ENCODE measurements at regions not wholly inside any gene's neighbourhood (a gene's known extent, or its start where the extent isn't known, plus 50 kb on each side); places are given as distances from the start of the nearest gene placed in this dataset.

GRCh38 chr7:25529320-25529719 is 301.0 kb upstream of the NPVF start:
- Histone ChIP-seq H3K79me1 (ENCODE audit: low read length) (no peaks in the 10 kb centered on the region), H3K4me1 (ENCODE audit: control insufficient read depth, low read depth, low read length) (no peaks in the 10 kb centered on the region), H2BK5ac (ENCODE audit: low read length) (no peak overlapping the region), H3K56ac (ENCODE audit: low read length) (no peak overlapping the region), H3K4me3 (ENCODE audit: low read length) (no peak overlapping the region), H2AK5ac (ENCODE audit: low read length) (no peak overlapping the region), H3K9ac (ENCODE audit: low read length) (no peak overlapping the region), H3K79me2 (ENCODE audit: control insufficient read depth, insufficient read depth, low read length) (no peaks in the 10 kb centered on the region), H4K5ac (ENCODE audit: low read length) (no peak overlapping the region), H2BK120ac (ENCODE audit: low read depth, low read length) (no peak overlapping the region), H3K4me2 (ENCODE audit: low read length) (no peak overlapping the region), H3K27ac (ENCODE audit: low read depth, low read length) (no peak overlapping the region), H3K27me3 (ENCODE audit: insufficient read depth, low read length, poor library complexity) (no peaks in the 10 kb centered on the region), H4K8ac (ENCODE audit: low read depth, low read length) (no peak overlapping the region), H3K23ac (ENCODE audit: low read length) (no peak overlapping the region), H2BK15ac (replicated peaks; ENCODE audit: low read depth) (no peak overlapping the region), H3K36me3 (ENCODE audit: control insufficient read depth, insufficient read depth, low read length) (no peaks in the 10 kb centered on the region), H3K4ac (ENCODE audit: low read depth, low read length) (no peak overlapping the region), H3K18ac (ENCODE audit: low read length) (no peak overlapping the region)
- WGBS (ENCODE audit: extremely low coverage, insufficient coverage, low lambda C conversion rate) = no CpG with 5 or more reads among the region's 15 CpGs
- no peak for DNase-seq

- WGBS (ENCODE audit: extremely low coverage, insufficient coverage, low lambda C conversion rate) = no CpG with 5 or more reads among the region's 4 CpGs
- no peaks in the 10 kb centered on the region for H3K4me1 ChIP-seq (ENCODE audit: control insufficient read depth, low read depth, low read length)
- H3K27ac ChIP-seq (ENCODE audit: low read depth, low read length) = no peak overlapping the region
- no peak overlapping the region for H4K5ac ChIP-seq (ENCODE audit: low read length)
- H2BK5ac ChIP-seq (ENCODE audit: low read length) = no peak overlapping the region
- H3K79me1 ChIP-seq (ENCODE audit: low read length) = no peaks in the 10 kb centered on the region
- no peak for DNase-seq
- no peak overlapping the region for H3K9ac ChIP-seq (ENCODE audit: low read length)
- no peak overlapping the region for H2BK15ac ChIP-seq (replicated peaks; ENCODE audit: low read depth)
- H3K56ac ChIP-seq (ENCODE audit: low read length) = no peak overlapping the region
- H3K18ac ChIP-seq (ENCODE audit: low read length) = no peak overlapping the region
- H4K8ac ChIP-seq (ENCODE audit: low read depth, low read length) = no peak overlapping the region
- no peaks in the 10 kb centered on the region for H3K27me3 ChIP-seq (ENCODE audit: insufficient read depth, low read length, poor library complexity)
- no peak overlapping the region for H2AK5ac ChIP-seq (ENCODE audit: low read length)
- no peak overlapping the region for H2BK120ac ChIP-seq (ENCODE audit: low read depth, low read length)
- no peaks in the 10 kb centered on the region for H3K79me2 ChIP-seq (ENCODE audit: control insufficient read depth, insufficient read depth, low read length)
- H3K36me3 ChIP-seq (ENCODE audit: control insufficient read depth, insufficient read depth, low read length) = no peaks in the 10 kb centered on the region
- H3K23ac ChIP-seq (ENCODE audit: low read length) = no peak overlapping the region
- H3K4me3 ChIP-seq (ENCODE audit: low read length) = no peak overlapping the region
- H3K4me2 ChIP-seq (ENCODE audit: low read length) = no peak overlapping the region
- no peak overlapping the region for H3K4ac ChIP-seq (ENCODE audit: low read depth, low read length)
Observed at GRCh38 chr7:25536851-25537250, 308.6 kb upstream of the NPVF start.

DNA sequence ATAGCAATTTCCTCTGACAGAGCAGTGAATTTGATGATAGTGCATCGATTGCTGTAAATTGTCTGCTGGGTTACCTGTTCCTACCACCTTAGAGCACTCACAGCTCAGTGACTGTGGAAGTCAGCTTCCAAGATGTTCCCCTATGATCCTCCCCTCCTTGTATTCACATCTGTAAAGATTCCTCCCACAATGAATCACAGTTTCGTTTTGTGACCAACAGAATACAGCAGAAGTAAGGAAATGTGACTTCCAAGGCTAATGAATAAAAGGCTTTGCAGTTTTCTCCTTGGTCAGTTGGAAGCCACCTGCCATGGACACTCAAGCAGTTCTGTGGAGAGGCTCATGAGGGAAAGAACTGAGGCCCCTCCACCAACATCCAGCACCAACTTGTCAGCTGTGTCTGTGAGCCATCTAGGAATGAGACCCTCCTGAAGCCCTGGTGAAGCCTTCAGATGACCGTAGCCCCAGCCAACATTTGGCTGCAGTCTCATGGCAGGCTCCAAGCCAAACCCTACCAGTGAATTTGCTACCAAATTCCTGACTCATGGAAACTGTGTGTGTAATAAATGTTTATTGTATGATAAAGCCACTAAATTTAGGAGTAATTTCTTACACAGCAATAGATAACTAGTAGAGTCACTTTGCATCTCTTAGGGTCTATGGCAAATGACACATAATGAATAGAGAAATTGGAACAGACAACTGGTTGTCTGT is 309.5 kb upstream of the NPVF start:
- no peaks in the 10 kb centered on the region for H3K79me2 ChIP-seq (ENCODE audit: control insufficient read depth, insufficient read depth, low read length)
- H2AK5ac ChIP-seq (ENCODE audit: low read length) = no peak overlapping the region
- H4K8ac ChIP-seq (ENCODE audit: low read depth, low read length) = no peak overlapping the region
- no peak overlapping the region for H2BK5ac ChIP-seq (ENCODE audit: low read length)
- no peak overlapping the region for H3K9ac ChIP-seq (ENCODE audit: low read length)
- no peak for DNase-seq
- H3K4ac ChIP-seq (ENCODE audit: low read depth, low read length) = no peak overlapping the region
- no peak overlapping the region for H3K4me3 ChIP-seq (ENCODE audit: low read length)
- H3K56ac ChIP-seq (ENCODE audit: low read length) = no peak overlapping the region
- no peak overlapping the region for H3K23ac ChIP-seq (ENCODE audit: low read length)
- no peak overlapping the region for H3K4me2 ChIP-seq (ENCODE audit: low read length)
- H3K27me3 ChIP-seq (ENCODE audit: insufficient read depth, low read length, poor library complexity) = no peaks in the 10 kb centered on the region
- no peak overlapping the region for H3K27ac ChIP-seq (ENCODE audit: low read depth, low read length)
- no peak overlapping the region for H3K18ac ChIP-seq (ENCODE audit: low read length)
- no peaks in the 10 kb centered on the region for H3K4me1 ChIP-seq (ENCODE audit: control insufficient read depth, low read depth, low read length)
- no peaks in the 10 kb centered on the region for H3K79me1 ChIP-seq (ENCODE audit: low read length)
- H2BK120ac ChIP-seq (ENCODE audit: low read depth, low read length) = no peak overlapping the region
- no peaks in the 10 kb centered on the region for H3K36me3 ChIP-seq (ENCODE audit: control insufficient read depth, insufficient read depth, low read length)
- no peak overlapping the region for H2BK15ac ChIP-seq (replicated peaks; ENCODE audit: low read depth)
- no peak overlapping the region for H4K5ac ChIP-seq (ENCODE audit: low read length)
- WGBS (ENCODE audit: extremely low coverage, insufficient coverage, low lambda C conversion rate) = no CpG with 5 or more reads among the region's 3 CpGs

DNA sequence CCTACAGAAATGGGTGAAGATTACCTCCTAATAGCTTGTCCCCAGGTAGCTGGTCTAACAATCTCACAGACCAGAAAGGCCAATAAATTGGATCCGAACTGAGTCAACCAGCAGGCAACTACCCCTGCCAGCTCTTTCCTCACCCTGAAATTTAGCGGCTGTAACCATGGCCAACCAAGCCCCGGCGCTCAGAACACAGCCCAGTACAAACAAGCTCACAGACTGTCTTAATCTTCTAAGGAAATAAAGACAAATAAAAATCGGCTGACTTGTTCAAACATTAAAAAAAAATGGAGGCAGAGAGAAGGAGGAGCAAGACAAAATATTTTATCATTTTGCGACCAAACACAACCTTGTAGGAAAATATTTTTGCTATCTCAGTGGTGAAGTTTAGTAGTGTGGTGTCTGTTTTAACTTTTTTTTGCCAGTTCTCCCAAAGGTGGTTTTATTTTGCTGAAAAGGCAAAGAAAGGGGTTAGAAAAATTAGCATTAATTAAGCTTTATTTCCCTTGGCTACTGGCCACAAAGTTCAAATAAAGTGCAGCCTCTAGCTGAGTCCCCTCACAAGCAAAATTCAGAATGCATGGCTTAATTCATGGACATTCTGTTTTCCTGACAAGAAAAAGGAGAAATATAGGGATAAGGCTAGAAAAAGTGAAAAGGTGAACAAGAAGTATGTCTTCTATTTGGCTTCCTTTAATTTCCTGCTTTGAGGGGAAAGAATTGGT is 313.0 kb upstream of the NPVF start:
- H3K27me3 ChIP-seq (ENCODE audit: insufficient read depth, low read length, poor library complexity) = no peaks in the 10 kb centered on the region
- no peaks in the 10 kb centered on the region for H3K36me3 ChIP-seq (ENCODE audit: control insufficient read depth, insufficient read depth, low read length)
- H4K5ac ChIP-seq (ENCODE audit: low read length) = no peak overlapping the region
- H3K4me2 ChIP-seq (ENCODE audit: low read length) = no peak overlapping the region
- no peaks in the 10 kb centered on the region for H3K4me1 ChIP-seq (ENCODE audit: control insufficient read depth, low read depth, low read length)
- H3K23ac ChIP-seq (ENCODE audit: low read length) = no peak overlapping the region
- no peak overlapping the region for H4K8ac ChIP-seq (ENCODE audit: low read depth, low read length)
- no peak overlapping the region for H2BK5ac ChIP-seq (ENCODE audit: low read length)
- no peak overlapping the region for H2BK15ac ChIP-seq (replicated peaks; ENCODE audit: low read depth)
- no peak for DNase-seq
- H3K27ac ChIP-seq (ENCODE audit: low read depth, low read length) = no peak overlapping the region
- no peak overlapping the region for H2BK120ac ChIP-seq (ENCODE audit: low read depth, low read length)
- H3K56ac ChIP-seq (ENCODE audit: low read length) = no peak overlapping the region
- H3K9ac ChIP-seq (ENCODE audit: low read length) = no peak overlapping the region
- H3K4ac ChIP-seq (ENCODE audit: low read depth, low read length) = no peak overlapping the region
- H3K79me1 ChIP-seq (ENCODE audit: low read length) = no peaks in the 10 kb centered on the region
- no peak overlapping the region for H2AK5ac ChIP-seq (ENCODE audit: low read length)
- H3K79me2 ChIP-seq (ENCODE audit: control insufficient read depth, insufficient read depth, low read length) = no peaks in the 10 kb centered on the region
- WGBS (ENCODE audit: extremely low coverage, insufficient coverage, low lambda C conversion rate) = no CpG with 5 or more reads among the region's 6 CpGs
- H3K18ac ChIP-seq (ENCODE audit: low read length) = no peak overlapping the region
- no peak overlapping the region for H3K4me3 ChIP-seq (ENCODE audit: low read length)

GRCh38 chr7:25541877-25542276 is 313.6 kb upstream of the NPVF start:
- DNase-seq = no peak
- Histone ChIP-seq H3K9ac (ENCODE audit: low read length) (no peak overlapping the region), H2AK5ac (ENCODE audit: low read length) (no peak overlapping the region), H3K18ac (ENCODE audit: low read length) (no peak overlapping the region), H4K5ac (ENCODE audit: low read length) (no peak overlapping the region), H3K36me3 (ENCODE audit: control insufficient read depth, insufficient read depth, low read length) (no peaks in the 10 kb centered on the region), H3K4me2 (ENCODE audit: low read length) (no peak overlapping the region), H2BK5ac (ENCODE audit: low read length) (no peak overlapping the region), H3K4me3 (ENCODE audit: low read length) (no peak overlapping the region), H2BK120ac (ENCODE audit: low read depth, low read length) (no peak overlapping the region), H3K56ac (ENCODE audit: low read length) (no peak overlapping the region), H2BK15ac (replicated peaks; ENCODE audit: low read depth) (no peak overlapping the region), H3K79me2 (ENCODE audit: control insufficient read depth, insufficient read depth, low read length) (no peaks in the 10 kb centered on the region), H3K4ac (ENCODE audit: low read depth, low read length) (no peak overlapping the region), H3K23ac (ENCODE audit: low read length) (no peak overlapping the region), H3K4me1 (ENCODE audit: control insufficient read depth, low read depth, low read length) (no peaks in the 10 kb centered on the region), H3K27me3 (ENCODE audit: insufficient read depth, low read length, poor library complexity) (no peaks in the 10 kb centered on the region), H3K27ac (ENCODE audit: low read depth, low read length) (no peak overlapping the region), H4K8ac (ENCODE audit: low read depth, low read length) (no peak overlapping the region), H3K79me1 (ENCODE audit: low read length) (no peaks in the 10 kb centered on the region)
- no CpG with 5 or more reads among the region's 3 CpGs for WGBS (ENCODE audit: extremely low coverage, insufficient coverage, low lambda C conversion rate)
